ENCODE measurements at regions not wholly inside any gene's neighbourhood (a gene's known extent, or its start where the extent isn't known, plus 50 kb on each side); places are given as distances from the start of the nearest gene placed in this dataset.

GRCh38 chr13:68929075-68929745, 1178.4 kb upstream of the ATXN8OS start:
- no peaks in the 10 kb centered on the region for H3K9me3 ChIP-seq
- H3K27me3 ChIP-seq (replicated peaks; ENCODE audit: insufficient read depth), result no peaks in the 10 kb centered on the region
- no peak for DNase-seq (ENCODE audit: low spot score)
- no peaks in the 10 kb centered on the region for H3K4me1 ChIP-seq (ENCODE audit: control insufficient read depth in 1 of 2, low read depth in 2 of 2)
- ATAC-seq (ENCODE audit: insufficient number of reproducible peaks, low FRiP score, low read depth), result no peak
- no peak overlapping the region for H3K4me3 ChIP-seq
- TF ChIP-seq CTCF (IDR thresholded peaks at IDR 0.05), result no peak
- no peak overlapping the region for H3K27ac ChIP-seq
- H3K36me3 ChIP-seq, result no peaks in the 10 kb centered on the region

GRCh38 chr13:68927387-68928026, 1180.1 kb upstream of the ATXN8OS start:
- Histone ChIP-seq H3K4me3 (no peak overlapping the region), H3K36me3 (no peaks in the 10 kb centered on the region), H3K9me3 (no peaks in the 10 kb centered on the region), H3K27me3 (replicated peaks; ENCODE audit: insufficient read depth) (no peaks in the 10 kb centered on the region), H3K27ac (no peak overlapping the region), H3K4me1 (ENCODE audit: control insufficient read depth in 1 of 2, low read depth in 2 of 2) (no peaks in the 10 kb centered on the region)
- DNase-seq (ENCODE audit: low spot score), result no peak
- TF ChIP-seq CTCF (IDR thresholded peaks at IDR 0.05), result no peak
- ATAC-seq (ENCODE audit: insufficient number of reproducible peaks, low FRiP score, low read depth), result no peak

GRCh38 chr13:68923995-68924394, 1183.6 kb upstream of the ATXN8OS start:
- no peaks in the 10 kb centered on the region for H3K9me3 ChIP-seq
- H3K27ac ChIP-seq, result no peak overlapping the region
- DNase-seq (ENCODE audit: low spot score), result no peak
- no peak for TF ChIP-seq CTCF (IDR thresholded peaks at IDR 0.05)
- no peaks in the 10 kb centered on the region for H3K4me1 ChIP-seq (ENCODE audit: control insufficient read depth in 1 of 2, low read depth in 2 of 2)
- no peak overlapping the region for H3K4me3 ChIP-seq
- no peaks in the 10 kb centered on the region for H3K27me3 ChIP-seq (replicated peaks; ENCODE audit: insufficient read depth)
- no peaks in the 10 kb centered on the region for H3K36me3 ChIP-seq
- ATAC-seq (ENCODE audit: insufficient number of reproducible peaks, low FRiP score, low read depth), result no peak

- no peak for ATAC-seq (ENCODE audit: insufficient number of reproducible peaks, low FRiP score, low read depth)
- Histone ChIP-seq H3K4me3 (no peak overlapping the region), H3K27me3 (replicated peaks; ENCODE audit: insufficient read depth) (no peaks in the 10 kb centered on the region), H3K36me3 (no peaks in the 10 kb centered on the region), H3K27ac (no peak overlapping the region), H3K4me1 (ENCODE audit: control insufficient read depth in 1 of 2, low read depth in 2 of 2) (no peaks in the 10 kb centered on the region), H3K9me3 (peaks cover 8% of the 10 kb centered on the region)
- TF ChIP-seq CTCF (IDR thresholded peaks at IDR 0.05), result no peak
- DNase-seq (ENCODE audit: low spot score), result no peak
These were observed 1198.7 kb upstream of the ATXN8OS start for GRCh38 chr13:68908879-68909278.

- ATAC-seq (ENCODE audit: insufficient number of reproducible peaks, low FRiP score, low read depth) (no peak), DNase-seq (ENCODE audit: low spot score) (no peak)
- no peaks in the 10 kb centered on the region for H3K27me3 ChIP-seq (replicated peaks; ENCODE audit: insufficient read depth)
- no peaks in the 10 kb centered on the region for H3K4me1 ChIP-seq (ENCODE audit: control insufficient read depth in 1 of 2, low read depth in 2 of 2)
- no peaks in the 10 kb centered on the region for H3K36me3 ChIP-seq
- peaks cover 5% of the 10 kb centered on the region for H3K9me3 ChIP-seq
- H3K4me3 ChIP-seq, result no peak overlapping the region
- H3K27ac ChIP-seq, result no peak overlapping the region
- TF ChIP-seq CTCF (IDR thresholded peaks at IDR 0.05), result no peak
These were observed 1202.4 kb upstream of the ATXN8OS start for GRCh38 chr13:68905186-68905585.
